Naive thymus-derived CD4-positive, alpha-beta T cell (primary cell): ENCODE measurements at regions not wholly inside any gene's neighbourhood (a gene's known extent, or its start where the extent isn't known, plus 50 kb on each side); places are given as distances from the start of the nearest gene placed in this dataset.

Source experiments
- ATAC-seq: fragments of 150-1000 bp; cut with Tn5 transposase; 2 replicates; pipeline ENCODE4 v1.10.0; 2021; ENCODE audit warnings: mild to moderate bottlenecking, moderate library complexity
- CTCF ChIA-PET: fragments of 350-600 bp; sonication (Branson Sonifier 250); formaldehyde crosslinking; loops from one replicate; lab custom pipeline; 2021; ENCODE audit warnings: antibody characterized with exemption; lab: Charles Lee
- POLR2A ChIA-PET: fragments of 350-600 bp; sonication (Branson Sonifier 250); formaldehyde crosslinking; loops from one replicate; lab custom pipeline; 2021; ENCODE audit warnings: antibody characterized with exemption, inconsistent platforms; lab: Charles Lee
- DNase-seq, 9 donors: peaks; one replicate each; pipeline versions ENCODE4 v3.0.0 to v3.0.0-alpha.2; 2020 to 2022; ENCODE audit warnings: mixed read lengths in 1 of 9
- H3K27ac ChIP-seq: one replicate; pipeline ENCODE4 v1.7.0; 2013; ENCODE audit warnings: mild to moderate bottlenecking, low read depth, low read length, moderate library complexity
- H3K27me3 ChIP-seq, 2 donors: one replicate each; pipeline ENCODE4 v1.7.0; 2013; ENCODE audit warnings: low read length in 2 of 2, mild to moderate bottlenecking in 2 of 2, moderate library complexity in 2 of 2; ENCODE audit not compliant: control insufficient read depth in 2 of 2, insufficient read depth in 2 of 2
- H3K36me3 ChIP-seq, 3 experiments: 1 replicate in 2 of 3; 2 replicates in 1 of 3; pipeline ENCODE4 v1.7.0; 2013; ENCODE audit warnings: low read length in 3 of 3, mild to moderate bottlenecking in 3 of 3, moderate library complexity in 1 of 3; ENCODE audit not compliant: insufficient read depth in 3 of 3, control insufficient read depth in 2 of 3
- H3K4me1 ChIP-seq, 2 donors: one replicate each; pipeline ENCODE4 v1.7.0; 2013; ENCODE audit warnings: low read length in 2 of 2, mild to moderate bottlenecking in 2 of 2, moderate library complexity in 1 of 2; ENCODE audit not compliant: control insufficient read depth in 2 of 2, insufficient read depth in 2 of 2
- H3K4me3 ChIP-seq: 2 replicates; pipeline ENCODE4 v1.7.0; 2013; ENCODE audit warnings: mild to moderate bottlenecking, low read length
- H3K9me3 ChIP-seq, 3 experiments: 1 replicate in 2 of 3; 2 replicates in 1 of 3; pipeline ENCODE4 v1.7.0; 2013; ENCODE audit warnings: low read length in 3 of 3; ENCODE audit not compliant: control insufficient read depth in 2 of 3
- H3K27ac Mint-ChIP-seq, 9 donors: one replicate each; pipeline ENCODE4 v1.8.0; 2020 to 2022; ENCODE audit warnings: mixed read lengths in 9 of 9, mild to moderate bottlenecking in 8 of 9, moderate library complexity in 5 of 9, inconsistent platforms in 2 of 9
- H3K27me3 Mint-ChIP-seq, 5 donors: one replicate each; pipeline ENCODE4 v1.8.0; 2021 to 2022; ENCODE audit warnings: mixed read lengths in 5 of 5, mild to moderate bottlenecking in 1 of 5
- H3K36me3 Mint-ChIP-seq, 5 donors: one replicate each; pipeline ENCODE4 v1.8.0; 2020 to 2022; ENCODE audit warnings: mixed read lengths in 5 of 5, mild to moderate bottlenecking in 3 of 5, inconsistent platforms in 1 of 5
- H3K4me1 Mint-ChIP-seq, 7 donors: one replicate each; pipeline ENCODE4 v1.8.0; 2020 to 2022; ENCODE audit warnings: mixed read lengths in 7 of 7, mild to moderate bottlenecking in 3 of 7, inconsistent platforms in 1 of 7
- H3K4me3 Mint-ChIP-seq, 10 donors: one replicate each; pipeline ENCODE4 v1.8.0; 2020 to 2022; ENCODE audit warnings: mild to moderate bottlenecking in 10 of 10, mixed read lengths in 10 of 10, moderate library complexity in 6 of 10, inconsistent platforms in 2 of 10
- H3K9me3 Mint-ChIP-seq, 11 donors: one replicate each; pipeline ENCODE4 v1.8.0; 2020 to 2022; ENCODE audit warnings: mixed read lengths in 11 of 11, mild to moderate bottlenecking in 4 of 11, inconsistent platforms in 1 of 11, moderate library complexity in 1 of 11
- intact Hi-C, 2 donors: fragments of 100-400 bp; cut with micrococcal nuclease; formaldehyde crosslinking; loops; one replicate each; pipeline ENCODE4 v1.15.1; 2023

DNA sequence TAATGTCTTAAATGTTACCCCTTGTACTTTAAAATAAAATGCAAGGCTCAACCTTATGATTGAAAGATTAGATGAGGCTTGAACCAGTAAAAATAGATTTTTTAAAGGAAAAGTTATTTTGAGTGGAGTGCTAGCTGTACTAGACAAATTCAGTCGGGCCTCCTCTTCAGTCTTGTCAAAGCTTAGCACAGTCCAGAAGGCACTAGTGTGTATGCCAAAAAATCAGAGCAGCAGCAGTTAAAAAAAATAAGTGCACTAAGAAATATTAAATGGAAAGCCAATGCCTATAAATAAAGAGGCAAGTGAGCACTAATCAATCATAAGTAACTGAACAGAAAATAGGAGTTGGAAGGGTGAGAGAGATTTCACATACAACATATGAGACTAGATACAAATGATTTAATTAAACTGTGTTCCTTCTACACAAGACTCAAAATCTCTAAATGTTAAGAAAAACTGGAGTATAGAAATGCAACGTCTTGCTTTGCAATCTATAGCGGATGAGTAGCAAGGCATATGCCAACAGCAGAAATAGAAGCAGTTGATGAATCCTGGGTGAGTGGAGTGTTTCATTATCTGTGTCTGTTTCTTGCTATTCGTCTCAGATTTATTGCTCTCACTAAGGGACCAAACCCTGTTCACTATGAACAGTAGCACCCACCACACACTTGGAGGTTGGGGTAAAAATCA lies 172.1 kb downstream of the ETNK1 start:
- H3K4me3 Mint-ChIP-seq = no peak overlapping the region
- ChIA-PET CTCF (no interaction called here), POLR2A (no interaction called here)
- H3K36me3 ChIP-seq = no peaks in the 10 kb centered on the region
- no peaks in the 10 kb centered on the region for H3K9me3 ChIP-seq
- DNase-seq (no peak), ATAC-seq (no peak)
- no peaks in the 10 kb centered on the region for H3K27me3 ChIP-seq
- H3K27ac ChIP-seq = no peak overlapping the region
- intact Hi-C loops = no loop called here
- H3K27ac Mint-ChIP-seq = no peak overlapping the region
- no peaks in the 10 kb centered on the region for H3K9me3 Mint-ChIP-seq
- H3K4me1 ChIP-seq = no peaks in the 10 kb centered on the region
- no peaks in the 10 kb centered on the region for H3K4me1 Mint-ChIP-seq
- no peak overlapping the region for H3K4me3 ChIP-seq
- no peaks in the 10 kb centered on the region for H3K36me3 Mint-ChIP-seq
- peaks cover 0 to 4% (median 4%) of the 10 kb centered on the region in 5 donors for H3K27me3 Mint-ChIP-seq

DNA sequence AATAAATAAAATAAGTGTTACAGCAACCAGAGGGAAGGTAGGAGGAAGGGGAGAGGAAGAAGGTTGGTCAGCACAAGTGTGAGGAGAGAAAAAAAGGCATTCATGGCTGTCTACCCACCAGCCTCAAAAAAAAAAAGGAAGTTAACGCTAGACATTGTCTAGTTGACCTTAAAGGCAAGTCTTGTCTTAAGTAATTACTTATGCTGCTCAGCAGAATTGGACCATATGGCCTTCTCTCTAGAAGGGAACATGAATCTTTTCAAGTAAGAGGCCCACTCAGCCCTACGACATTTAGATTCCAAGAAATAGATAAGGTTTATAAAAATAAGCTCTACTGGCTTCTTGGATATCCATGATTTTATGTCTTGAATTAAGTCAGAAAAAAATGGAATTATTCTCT lies 172.7 kb downstream of the ETNK1 start:
- Histone ChIP-seq H3K4me1 (no peaks in the 10 kb centered on the region), H3K36me3 (no peaks in the 10 kb centered on the region), H3K4me3 (no peak overlapping the region), H3K27me3 (no peaks in the 10 kb centered on the region), H3K9me3 (no peaks in the 10 kb centered on the region), H3K27ac (no peak overlapping the region)
- no peak overlapping the region for H3K4me3 Mint-ChIP-seq
- H3K36me3 Mint-ChIP-seq = no peaks in the 10 kb centered on the region
- CTCF ChIA-PET = no interaction called here
- no peak for DNase-seq
- H3K4me1 Mint-ChIP-seq = no peaks in the 10 kb centered on the region
- H3K9me3 Mint-ChIP-seq = no peaks in the 10 kb centered on the region
- no peak overlapping the region for H3K27ac Mint-ChIP-seq
- POLR2A ChIA-PET = no interaction called here
- H3K27me3 Mint-ChIP-seq = peaks cover 0 to 3% (median 0%) of the 10 kb centered on the region in 5 donors
- no peak for ATAC-seq
- intact Hi-C loops = no loop called here

DNA sequence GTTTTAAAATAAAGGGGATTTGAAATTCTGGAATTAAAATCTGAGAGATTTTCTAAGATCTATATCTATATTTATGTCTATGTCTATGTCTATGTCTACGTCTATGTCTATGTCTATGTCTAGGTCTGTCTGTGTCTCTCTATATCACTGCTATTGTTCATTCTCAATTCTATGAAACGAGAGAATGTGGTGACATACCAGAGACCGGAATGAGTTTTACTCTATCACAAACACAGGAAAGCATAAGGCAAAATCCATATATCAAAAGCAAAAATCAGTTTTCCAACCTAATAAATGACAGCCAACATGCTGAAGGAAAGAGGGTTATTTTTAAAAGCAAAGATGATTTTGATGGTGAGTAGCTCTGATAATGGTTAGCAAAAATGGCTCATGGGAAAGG lies 173.1 kb downstream of the ETNK1 start:
- H3K9me3 Mint-ChIP-seq = peaks cover 0 to under 1% (median 0%) of the 10 kb centered on the region in 11 donors

DNA sequence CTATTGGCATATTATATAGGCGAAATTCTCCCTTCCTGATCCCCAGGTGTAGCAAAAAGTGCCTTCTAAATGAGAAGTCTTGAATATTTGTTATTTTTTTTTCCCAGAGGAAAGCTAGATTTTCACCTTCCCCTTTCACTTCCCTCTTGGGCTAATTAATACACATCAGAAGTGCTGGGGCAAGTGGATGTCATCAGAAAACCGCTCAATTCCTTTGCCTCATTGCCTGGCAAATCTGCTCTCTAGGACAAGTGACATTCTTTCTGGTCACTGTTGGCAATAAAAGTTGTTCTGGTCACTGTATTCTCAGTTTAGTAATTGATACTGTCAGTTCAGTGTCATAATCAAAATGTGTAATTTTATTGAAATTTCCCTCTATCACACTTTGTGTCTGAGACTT lies 174.5 kb downstream of the ETNK1 start:
- no peak overlapping the region for H3K27ac Mint-ChIP-seq
- intact Hi-C loops = no loop called here
- ChIA-PET CTCF (no interaction called here), POLR2A (no interaction called here)
- H3K4me3 Mint-ChIP-seq = no peak overlapping the region
- no peaks in the 10 kb centered on the region for H3K27me3 Mint-ChIP-seq
- no peak for DNase-seq
- Histone ChIP-seq H3K9me3 (no peaks in the 10 kb centered on the region), H3K27ac (no peak overlapping the region), H3K27me3 (no peaks in the 10 kb centered on the region), H3K36me3 (no peaks in the 10 kb centered on the region), H3K4me1 (no peaks in the 10 kb centered on the region), H3K4me3 (no peak overlapping the region)
- no peaks in the 10 kb centered on the region for H3K36me3 Mint-ChIP-seq
- no peak for ATAC-seq
- H3K9me3 Mint-ChIP-seq = peaks cover 0 to 1% (median 0%) of the 10 kb centered on the region in 11 donors
- no peaks in the 10 kb centered on the region for H3K4me1 Mint-ChIP-seq

More for the DNA sequence above, 173.1 kb downstream of the ETNK1 start:
- no peaks in the 10 kb centered on the region for H3K9me3 ChIP-seq
- H3K27ac ChIP-seq = no peak overlapping the region
- no peaks in the 10 kb centered on the region for H3K36me3 ChIP-seq
- no peak for DNase-seq
- CTCF ChIA-PET = no interaction called here
- H3K27ac Mint-ChIP-seq = no peak overlapping the region
- H3K36me3 Mint-ChIP-seq = no peaks in the 10 kb centered on the region
- ATAC-seq = no peak
- no peaks in the 10 kb centered on the region for H3K27me3 ChIP-seq
- POLR2A ChIA-PET = no interaction called here
- no peak overlapping the region for H3K4me3 ChIP-seq
- intact Hi-C loops = no loop called here
- no peaks in the 10 kb centered on the region for H3K4me1 ChIP-seq
- H3K27me3 Mint-ChIP-seq = no peaks in the 10 kb centered on the region
- H3K4me3 Mint-ChIP-seq = no peak overlapping the region
- no peaks in the 10 kb centered on the region for H3K4me1 Mint-ChIP-seq

DNA sequence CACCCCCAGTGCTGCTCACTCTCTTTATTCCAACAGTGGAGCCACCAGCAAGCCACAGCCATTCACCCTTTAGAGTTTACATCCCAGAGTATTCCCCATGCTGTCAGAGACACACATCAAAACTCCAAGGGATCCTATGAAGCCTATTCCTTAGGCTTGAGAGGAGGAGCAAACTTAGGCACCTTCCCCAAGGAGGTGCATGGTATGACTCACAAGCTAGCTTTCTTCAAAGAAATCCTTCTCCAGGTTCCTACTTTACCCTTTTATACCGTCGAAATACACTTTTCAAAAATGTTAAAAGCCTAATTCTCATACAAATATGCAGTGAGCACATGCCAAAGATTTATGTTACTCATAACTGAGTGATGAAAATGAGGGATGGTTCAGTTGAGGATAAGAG lies 175.4 kb downstream of the ETNK1 start:
- Mint-ChIP-seq H3K36me3 (no peaks in the 10 kb centered on the region), H3K27me3 (no peaks in the 10 kb centered on the region), H3K27ac (no peak overlapping the region), H3K4me1 (no peaks in the 10 kb centered on the region), H3K9me3 (peaks cover 0 to 1% (median 0%) of the 10 kb centered on the region in 11 donors), H3K4me3 (no peak overlapping the region)
- Histone ChIP-seq H3K4me3 (no peak overlapping the region), H3K9me3 (no peaks in the 10 kb centered on the region), H3K27ac (no peak overlapping the region), H3K36me3 (no peaks in the 10 kb centered on the region), H3K4me1 (no peaks in the 10 kb centered on the region), H3K27me3 (no peaks in the 10 kb centered on the region)
- DNase-seq (no peak), ATAC-seq (no peak)
- ChIA-PET CTCF (no interaction called here), POLR2A (no interaction called here)
- intact Hi-C loops = no loop called here

DNA sequence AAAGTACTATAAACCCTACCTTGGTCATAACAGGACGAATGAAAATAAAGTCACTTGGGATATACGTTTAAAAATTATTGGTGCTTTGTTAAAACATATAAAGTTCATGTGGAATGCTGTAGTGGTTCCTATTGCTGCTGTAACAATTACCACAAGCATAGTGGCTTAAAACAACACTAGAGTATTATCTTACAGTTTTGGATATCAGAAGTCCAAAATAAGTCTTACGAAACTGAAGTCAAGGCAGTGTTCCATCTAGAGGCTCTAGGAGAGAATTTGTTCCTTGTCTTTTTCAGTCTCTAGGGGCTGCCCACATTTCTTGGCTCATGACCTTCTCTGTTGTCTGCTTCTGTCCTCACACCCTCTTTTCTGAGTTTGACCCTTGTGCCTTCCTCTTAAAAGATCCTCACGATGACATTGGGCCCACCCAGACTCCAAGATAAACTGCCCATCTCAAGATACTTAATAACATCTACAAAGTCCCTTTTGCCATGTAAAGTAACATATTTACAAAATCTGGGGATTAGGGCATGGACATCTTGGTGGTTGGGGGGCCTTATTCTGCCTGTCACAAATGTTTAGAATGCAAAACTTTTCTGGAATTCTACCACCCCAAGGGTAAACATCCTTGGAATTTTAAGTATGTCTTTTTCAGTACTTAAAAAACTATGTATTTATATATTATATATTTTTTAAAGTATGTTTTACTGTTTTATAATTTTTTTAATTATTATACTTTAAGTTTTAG lies 178.1 kb downstream of the ETNK1 start:
- Histone ChIP-seq H3K36me3 (no peaks in the 10 kb centered on the region), H3K27ac (no peak overlapping the region), H3K4me1 (no peaks in the 10 kb centered on the region), H3K9me3 (no peaks in the 10 kb centered on the region), H3K27me3 (no peaks in the 10 kb centered on the region), H3K4me3 (no peak overlapping the region)
- Mint-ChIP-seq H3K4me1 (no peaks in the 10 kb centered on the region), H3K27me3 (peaks cover 0 to 9% (median 3%) of the 10 kb centered on the region in 5 donors), H3K4me3 (no peak overlapping the region), H3K36me3 (no peaks in the 10 kb centered on the region), H3K9me3 (peaks cover 0 to 1% (median 0%) of the 10 kb centered on the region in 11 donors), H3K27ac (no peak overlapping the region)
- ATAC-seq = no peak
- POLR2A ChIA-PET = no interaction called here
- intact Hi-C loops = no loop called here
- CTCF ChIA-PET = no interaction called here
- DNase-seq = no peak

DNA sequence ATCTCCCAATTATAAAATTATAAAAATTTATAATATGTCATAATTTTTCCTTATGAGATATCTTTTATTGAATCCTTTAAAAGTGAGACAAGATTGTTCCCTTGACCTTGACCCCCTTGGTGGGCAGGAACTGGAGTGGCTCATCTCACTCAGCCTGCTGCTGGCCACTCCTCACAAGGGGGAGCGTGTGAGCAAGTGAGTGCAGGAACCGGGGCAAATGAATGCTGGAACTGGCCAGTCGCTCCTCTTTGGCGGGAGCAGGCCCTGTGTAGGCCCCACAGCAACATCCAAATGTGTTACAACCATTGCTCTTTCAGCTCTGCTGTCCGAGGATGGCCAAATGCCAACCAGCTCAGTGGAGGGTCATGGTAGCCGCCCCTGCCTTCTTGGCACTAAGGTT lies 178.8 kb downstream of the ETNK1 start:
- no peak overlapping the region for H3K4me3 ChIP-seq
- peaks cover 0 to 11% (median 4%) of the 10 kb centered on the region in 5 donors for H3K27me3 Mint-ChIP-seq
- H3K9me3 Mint-ChIP-seq = peaks cover 0 to 1% (median 0%) of the 10 kb centered on the region in 11 donors
- no peak overlapping the region for H3K27ac Mint-ChIP-seq
- no peaks in the 10 kb centered on the region for H3K36me3 Mint-ChIP-seq
- H3K4me3 Mint-ChIP-seq = no peak overlapping the region
- no peaks in the 10 kb centered on the region for H3K9me3 ChIP-seq
- no peaks in the 10 kb centered on the region for H3K27me3 ChIP-seq
- ChIA-PET CTCF (no interaction called here), POLR2A (no interaction called here)
- H3K36me3 ChIP-seq = no peaks in the 10 kb centered on the region
- DNase-seq = no peak
- H3K4me1 Mint-ChIP-seq = no peaks in the 10 kb centered on the region
- no peak overlapping the region for H3K27ac ChIP-seq
- no peaks in the 10 kb centered on the region for H3K4me1 ChIP-seq
- intact Hi-C loops = no loop called here
- ATAC-seq = no peak
